ENCODE measurements at regions not wholly inside any gene's neighbourhood (a gene's known extent, or its start where the extent isn't known, plus 50 kb on each side); places are given as distances from the start of the nearest gene placed in this dataset.

DNA sequence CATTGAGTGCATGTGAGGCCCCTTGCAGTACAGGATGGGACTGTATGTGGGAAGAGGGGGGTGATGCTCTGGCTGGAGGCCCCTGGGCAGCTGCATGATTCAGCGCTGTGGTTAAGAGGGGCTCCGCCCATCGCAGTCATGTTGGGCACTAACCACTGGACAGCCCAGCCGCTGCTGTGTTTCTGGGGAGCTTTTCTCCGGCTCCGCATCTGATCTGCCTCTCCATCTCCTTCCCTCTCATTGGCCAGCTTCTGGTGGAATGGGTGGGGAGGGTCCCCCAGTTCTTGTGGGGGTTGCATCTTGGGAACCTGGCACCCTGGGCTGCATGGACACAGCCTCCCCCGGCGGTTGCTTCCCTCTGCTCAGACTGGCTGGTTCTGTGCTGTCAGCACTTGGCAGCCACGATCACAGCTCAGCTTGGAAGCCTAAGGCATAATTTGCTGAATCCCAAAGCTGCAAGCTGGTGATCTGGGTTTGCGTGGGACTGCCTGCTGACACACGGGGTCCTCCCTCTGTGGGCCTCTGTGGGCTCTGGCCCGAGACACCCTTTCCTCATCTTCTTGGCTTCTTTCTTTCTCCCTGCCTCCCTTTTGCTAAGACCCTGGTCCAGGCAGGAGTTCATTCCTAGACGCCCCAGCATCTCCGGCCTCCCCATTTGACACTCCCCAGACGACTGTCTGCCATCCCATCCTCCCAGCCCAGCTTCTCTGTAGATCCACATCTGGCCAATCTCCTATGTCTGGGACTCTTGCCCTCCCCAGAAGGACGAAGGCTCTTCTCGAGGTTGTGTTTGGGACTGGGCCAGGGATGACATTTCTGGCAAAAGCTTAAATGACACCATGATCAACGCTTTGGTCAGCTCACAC lies 168.3 kb downstream of the SEC14L1 start:
- DNase-seq, result no peak

DNA sequence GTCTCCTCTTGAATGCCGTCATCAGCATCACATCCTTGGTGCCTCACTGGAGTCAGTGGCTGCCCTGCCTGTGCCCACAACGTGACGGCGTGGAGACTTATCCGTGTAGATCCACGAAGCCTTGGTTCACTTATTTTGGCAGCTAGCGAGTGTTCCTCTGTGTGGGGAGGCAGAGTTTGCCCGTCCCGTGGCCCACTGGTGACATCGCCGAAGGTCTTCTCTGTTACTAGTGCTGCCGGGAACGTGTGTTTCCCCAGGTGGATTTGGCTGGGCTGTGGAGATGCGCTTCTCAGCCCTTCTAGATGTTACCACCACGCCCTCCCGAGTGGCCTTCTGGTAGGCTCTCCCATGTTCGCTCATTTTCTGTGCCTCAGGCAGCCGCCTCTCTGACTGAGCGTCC lies 169.6 kb downstream of the SEC14L1 start:
- no peak for DNase-seq

DNA sequence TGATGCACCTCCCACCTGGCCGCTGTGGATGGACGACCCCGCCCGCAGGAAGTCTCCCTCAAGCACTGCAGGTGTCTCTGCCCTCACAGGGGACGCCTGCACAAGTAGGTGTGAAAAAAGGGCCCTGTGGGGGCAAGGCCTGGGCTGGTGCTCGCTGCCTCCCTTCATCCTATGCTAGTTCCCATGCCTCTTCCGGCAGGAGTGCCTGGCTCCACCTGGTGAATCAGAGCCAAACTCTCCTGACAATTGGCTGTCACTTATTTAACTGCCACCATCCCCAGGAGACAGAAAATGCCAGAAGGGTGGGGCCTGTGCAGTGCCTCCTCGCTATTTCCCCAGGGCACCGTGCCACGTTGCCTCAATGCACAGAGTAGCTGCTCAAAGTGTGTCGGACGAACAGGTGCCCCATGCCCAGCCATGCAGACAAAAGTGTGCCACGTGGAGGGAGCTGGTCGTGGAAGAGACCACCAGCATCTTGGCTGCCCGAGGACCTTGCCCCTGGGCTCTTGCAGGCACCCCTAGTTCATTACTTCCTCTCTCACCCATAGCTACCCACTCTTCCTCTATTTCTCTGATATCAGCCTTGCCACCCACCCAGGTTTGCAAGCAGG lies 170.7 kb downstream of the SEC14L1 start:
- no peak for DNase-seq

DNA sequence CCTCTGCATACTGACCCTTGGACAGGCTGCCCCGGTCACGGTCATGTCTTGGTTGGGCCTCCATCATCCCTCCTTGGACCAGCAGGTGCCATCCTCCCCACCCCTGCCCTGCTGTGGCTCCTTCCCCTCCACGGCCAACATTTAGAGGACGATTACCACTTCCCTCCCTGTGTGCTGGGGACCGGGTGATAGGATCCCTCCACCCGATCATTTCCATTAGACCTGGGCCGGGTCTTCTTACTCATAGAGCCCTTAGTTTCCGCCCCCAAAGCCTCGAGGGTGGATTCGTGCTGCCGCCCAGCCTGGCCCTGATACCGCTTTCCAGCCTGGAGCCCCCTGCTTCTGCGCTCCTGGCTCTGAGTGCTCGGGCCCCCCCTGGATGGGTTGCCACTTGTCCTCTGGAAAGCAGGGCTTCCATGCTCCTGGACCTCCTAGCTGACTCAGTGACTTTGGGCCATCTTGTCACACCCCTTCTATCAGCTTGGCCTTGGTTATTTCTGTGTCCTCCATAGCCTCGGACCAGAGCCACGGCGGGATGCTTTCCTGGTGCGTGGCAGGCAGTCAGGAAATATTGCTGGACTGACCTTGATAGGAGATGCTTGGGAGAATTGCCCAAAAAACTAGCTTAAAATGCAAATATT lies 171.4 kb downstream of the SEC14L1 start:
- no peak for DNase-seq

DNA sequence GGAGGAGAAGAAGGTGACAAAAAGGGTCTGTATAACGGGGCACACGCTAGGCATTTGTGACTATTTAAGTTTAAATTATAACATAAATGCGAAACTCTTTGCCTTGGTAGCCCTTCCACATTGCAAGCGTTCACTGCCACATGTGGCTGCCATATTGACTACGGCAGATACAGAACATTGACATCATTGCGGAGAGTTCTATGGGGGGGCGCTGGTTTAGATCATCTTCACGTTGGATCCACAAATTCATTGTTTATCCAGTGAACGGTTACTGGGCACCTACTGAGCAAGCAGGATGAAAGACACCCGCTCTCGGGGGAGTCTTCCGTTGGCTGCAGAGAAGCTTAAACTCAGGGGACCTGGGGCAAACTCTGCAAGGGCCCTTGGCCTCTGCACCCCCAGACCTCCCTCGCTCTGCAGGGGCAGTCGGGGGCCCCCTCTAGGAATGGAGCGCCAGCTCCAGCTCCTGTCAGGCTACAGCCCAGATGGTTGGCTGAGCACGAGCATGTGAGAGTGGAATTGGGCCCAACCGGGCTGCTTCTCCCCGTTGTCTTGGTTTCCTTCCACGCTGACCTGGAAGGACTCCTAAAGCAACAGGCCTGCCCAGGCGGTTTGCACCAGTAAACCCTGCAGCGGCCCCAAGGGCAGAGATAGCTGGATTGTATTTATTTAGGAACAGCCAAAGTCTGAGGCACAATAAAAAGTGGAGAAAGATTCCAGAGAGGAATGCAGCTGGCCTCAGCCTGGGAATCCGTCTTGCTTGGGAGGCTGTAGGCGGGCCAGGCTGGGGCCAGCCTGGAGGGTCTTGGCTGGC lies 172.2 kb downstream of the SEC14L1 start:
- peak in 1 of 5 donors; percentile 0 for DNase-seq

DNA sequence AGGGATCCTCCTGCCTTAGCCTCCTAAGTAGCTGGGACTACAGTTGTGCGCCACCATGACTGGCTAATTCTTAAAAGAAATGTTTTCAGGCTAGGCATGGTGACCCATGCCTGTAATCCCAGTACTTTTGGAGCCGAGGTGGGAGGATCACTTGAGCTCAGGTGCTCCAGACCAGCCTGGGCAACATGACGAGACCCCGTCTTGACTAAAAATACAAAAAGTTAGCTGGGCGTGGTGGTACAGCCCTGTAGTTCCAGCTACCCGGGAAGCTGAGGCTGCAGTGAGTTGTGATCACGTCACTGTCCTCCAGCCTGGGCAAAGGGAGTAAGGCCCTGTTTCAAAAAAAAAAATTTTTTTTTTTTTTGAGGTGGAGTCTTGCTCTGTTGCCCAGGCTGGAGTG lies 173.1 kb downstream of the SEC14L1 start:
- DNase-seq, result peak in 1 of 5 donors; percentile 1

DNA sequence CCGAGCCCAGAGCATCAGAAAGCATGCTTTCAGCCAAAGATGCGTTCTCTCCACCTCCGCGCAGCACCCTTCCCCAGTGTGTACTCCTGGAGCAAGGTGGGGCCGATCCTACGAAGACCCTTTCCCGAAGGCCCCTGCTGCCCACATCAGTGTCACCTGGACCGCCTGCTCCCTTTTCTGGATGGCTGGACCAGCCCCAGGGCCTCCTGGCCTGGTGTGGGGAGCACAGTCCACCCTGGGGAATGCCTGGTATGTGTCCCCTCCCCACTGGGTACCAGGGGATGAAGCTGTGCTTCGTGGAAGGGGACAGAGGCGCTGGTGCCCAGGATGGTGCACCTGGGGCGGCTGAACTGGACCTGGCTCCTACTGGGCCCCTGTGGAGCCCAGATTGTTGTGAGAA lies 173.8 kb downstream of the SEC14L1 start:
- DNase-seq, result no peak

DNA sequence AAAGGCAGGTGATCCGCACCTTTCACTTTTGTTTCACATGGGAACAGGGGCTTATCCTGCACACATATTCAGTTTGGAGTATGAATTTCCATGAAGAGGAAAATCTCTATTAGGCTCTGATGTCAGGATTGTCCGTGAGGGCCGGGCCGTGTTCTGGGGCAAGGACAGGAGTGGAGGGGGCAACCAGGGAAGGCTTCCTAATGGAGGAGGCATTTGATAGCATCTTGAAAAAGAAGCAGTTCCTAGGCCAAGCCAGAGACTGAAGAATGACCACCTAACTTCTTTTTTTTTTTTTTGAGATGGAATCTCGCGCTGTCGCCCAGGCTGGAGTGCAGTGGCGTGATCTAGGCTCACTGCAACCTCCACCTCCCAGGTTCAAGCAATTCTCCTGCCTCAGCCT lies 174.2 kb downstream of the SEC14L1 start:
- DNase-seq, result no peak

DNA sequence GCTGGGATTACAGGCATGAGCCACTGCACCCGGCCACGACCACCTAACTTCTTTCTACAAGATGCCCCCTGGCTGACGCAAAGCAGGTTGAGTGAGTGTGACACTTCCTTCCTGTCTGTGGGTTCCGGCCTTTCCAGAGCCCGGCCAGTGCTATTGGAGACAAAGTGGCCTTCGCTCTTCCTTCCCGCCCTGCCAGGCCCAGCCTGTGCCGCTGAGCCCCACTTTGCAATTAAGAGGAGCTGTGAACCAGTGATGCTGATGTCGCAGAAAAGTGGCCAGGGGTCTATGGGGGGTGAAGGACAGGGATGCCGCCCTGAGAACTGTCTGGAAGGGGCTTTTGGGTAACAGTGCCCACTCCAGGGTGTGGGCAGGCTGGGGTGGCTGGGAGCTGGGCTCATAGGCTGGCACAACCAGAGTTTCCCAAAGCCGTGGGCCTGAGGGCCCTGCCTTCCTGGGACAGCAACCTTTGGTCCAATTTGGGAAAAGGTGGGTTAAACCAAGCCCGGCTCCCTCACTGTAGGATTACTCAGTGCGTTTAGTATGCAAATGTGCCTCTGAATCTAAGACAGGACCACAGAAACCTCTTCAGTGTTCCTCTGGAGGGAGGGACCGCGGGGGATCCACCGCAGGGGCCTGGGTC lies 174.9 kb downstream of the SEC14L1 start:
- no peak for DNase-seq

DNA sequence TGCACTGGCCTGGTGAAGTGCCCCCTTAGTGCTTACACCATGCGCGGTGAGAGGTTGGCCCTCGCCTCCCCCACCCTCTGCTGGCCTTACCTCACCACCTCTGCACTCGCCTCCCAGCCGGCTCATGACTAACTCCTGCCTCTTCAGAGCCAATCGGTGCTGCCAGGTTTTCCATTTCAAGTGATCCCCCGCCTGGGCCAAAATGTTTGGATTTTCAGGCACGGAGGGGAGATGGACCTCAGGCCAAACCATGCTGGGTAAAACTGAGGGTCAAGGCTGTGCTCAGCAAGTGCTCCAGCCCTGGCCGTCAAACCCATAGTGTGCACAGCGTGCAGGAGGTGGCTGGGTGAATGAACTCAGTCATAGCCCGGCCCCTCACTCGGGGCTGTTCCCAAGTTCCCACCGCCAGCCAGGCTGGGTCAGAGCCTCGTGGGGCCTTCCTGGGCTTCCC lies 175.4 kb downstream of the SEC14L1 start:
- DNase-seq, result no peak

DNA sequence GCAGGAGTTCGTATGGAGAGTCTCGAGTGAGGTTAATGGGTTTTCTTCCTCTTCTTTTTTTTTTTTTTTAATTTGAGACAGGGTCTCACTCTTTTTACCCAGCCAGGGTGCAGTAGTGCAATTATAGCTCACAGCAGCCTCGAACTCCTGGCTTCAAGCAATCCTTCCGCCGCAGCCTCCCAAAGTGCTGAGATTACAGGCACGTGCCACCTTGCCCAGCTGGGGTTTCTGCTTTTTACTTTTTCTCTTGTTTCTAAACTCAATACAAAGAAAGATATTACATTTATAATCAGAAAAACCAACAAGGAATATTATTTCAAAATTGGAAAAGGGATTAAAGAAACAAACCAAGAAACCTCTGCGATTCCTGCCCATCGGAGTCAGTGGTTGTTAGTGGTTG lies 175.9 kb downstream of the SEC14L1 start:
- DNase-seq, result no peak

DNA sequence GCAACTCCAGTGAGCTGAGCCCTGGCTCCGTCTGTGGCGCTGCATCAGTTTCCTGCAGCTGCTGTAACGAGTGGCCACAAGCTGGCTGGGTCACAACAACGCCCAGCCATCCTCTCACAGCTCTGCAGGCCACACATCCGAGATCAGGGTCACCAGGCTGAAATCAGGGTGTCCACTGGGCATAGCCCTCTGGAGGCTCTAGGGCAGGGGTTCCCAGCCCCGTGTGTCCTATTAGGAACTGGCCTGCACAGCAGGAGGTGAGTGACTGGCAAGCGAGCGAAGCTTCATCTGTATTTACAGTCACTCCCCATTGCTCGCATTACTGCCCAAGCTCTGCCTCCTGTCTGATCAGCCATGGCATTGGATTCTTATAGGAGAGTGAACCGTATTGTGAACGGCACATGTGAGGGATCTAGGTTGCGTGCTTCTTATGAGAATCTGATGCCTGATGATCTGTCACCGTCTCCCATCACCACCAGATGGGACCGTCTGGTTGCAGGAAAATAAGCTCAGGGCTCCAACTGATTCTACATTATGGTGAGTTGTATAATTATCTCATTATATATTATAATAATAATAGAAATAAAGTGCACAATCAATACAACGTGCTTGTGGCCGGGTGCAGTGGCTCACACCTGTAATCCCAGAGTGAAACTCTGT lies 176.5 kb downstream of the SEC14L1 start:
- DNase-seq, result no peak

DNA sequence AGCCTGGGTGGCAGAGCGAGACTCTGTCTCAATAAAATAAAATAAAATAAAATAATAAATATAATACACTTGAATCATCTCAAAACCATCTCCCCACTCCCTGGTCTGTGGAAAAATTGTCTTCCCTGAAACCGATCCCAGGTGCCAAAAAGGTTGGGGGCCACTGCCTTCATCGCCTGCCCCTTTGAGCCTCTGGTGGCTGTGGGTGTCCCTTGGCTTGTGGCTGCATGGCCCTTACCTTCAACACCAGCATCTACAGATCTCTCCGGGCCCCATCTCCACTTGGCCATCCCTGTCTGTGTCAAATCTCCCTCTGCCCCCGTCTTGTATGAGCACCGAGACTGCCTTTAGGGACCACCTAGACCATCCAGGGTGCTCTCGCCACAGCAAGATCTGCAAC lies 177.3 kb downstream of the SEC14L1 start:
- DNase-seq, result no peak

DNA sequence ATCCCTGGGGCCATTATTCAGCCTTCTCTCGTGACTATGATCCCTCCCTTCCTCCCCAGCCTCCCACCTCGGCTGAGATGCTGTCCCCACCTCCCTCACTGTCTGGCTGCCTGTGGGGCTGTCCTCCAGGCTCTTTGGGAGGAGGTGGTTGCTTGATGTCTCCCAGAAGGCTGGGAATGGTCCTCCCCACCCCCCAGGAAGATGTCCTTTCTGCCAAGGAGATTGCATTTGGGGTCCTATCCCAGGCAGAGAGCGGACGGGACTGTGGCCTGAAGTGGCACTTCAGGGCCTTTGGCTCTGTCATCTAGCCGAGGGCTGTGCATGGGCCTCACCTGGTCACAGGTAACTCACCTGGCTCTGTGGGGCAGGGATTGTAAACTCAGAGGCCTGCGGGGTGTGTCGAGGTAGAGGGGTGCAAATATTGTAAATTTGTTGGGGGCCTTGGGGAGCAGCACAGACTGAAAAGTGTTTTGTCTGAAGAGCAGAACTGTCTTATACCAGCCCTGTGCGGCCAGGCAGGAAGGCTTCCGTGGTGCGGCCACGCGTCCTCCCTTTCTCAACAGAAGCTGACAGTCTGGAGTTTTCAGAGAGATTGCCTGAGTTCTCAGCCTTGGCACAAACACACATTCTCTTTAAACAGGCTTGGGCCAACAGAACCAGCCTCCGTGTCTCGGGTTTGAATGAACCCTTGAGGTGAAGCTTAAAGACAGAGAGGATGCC lies 177.9 kb downstream of the SEC14L1 start:
- DNase-seq, result no peak

DNA sequence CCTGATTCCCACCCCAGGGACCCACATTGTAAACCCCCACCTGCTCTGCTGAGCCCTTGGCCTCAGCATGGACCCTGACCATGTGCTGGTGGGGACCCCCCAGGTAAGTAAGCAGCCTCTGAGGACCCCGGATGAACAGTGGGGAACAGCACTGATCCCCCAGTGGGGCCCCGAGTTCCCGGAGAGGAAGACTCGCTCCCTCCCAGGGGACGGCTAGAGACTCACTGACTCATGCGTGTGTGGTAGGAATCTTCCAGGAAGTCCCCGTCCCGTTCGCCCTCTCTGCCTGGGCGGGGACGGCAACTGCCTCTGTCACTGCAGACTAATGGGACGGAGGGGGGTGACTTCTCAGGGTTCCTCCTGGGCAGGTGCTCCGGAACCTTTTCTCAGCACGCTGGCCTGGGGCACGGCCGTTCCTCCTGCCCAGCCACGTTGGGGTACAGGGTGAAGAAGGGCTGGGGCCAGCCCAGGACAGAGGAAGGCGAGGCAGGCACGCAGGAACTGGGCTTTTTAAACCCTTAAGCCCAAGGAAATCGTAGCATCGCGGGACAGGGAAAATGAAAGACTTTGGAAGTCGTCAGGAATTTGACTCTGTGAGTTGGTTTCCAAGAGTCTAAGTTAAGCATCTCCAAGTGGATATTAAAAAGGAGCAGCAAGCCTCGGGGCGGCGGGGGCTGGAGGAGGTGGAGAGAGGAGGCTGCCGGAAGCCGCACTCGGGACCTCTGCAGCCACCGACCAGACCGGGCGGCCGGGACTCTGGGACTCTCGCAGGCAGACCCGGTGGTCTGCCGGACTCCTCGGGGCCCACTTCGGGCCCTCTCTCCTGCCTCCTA lies 178.7 kb downstream of the SEC14L1 start:
- peak; percentile 38 to 57 (median 56) for DNase-seq

DNA sequence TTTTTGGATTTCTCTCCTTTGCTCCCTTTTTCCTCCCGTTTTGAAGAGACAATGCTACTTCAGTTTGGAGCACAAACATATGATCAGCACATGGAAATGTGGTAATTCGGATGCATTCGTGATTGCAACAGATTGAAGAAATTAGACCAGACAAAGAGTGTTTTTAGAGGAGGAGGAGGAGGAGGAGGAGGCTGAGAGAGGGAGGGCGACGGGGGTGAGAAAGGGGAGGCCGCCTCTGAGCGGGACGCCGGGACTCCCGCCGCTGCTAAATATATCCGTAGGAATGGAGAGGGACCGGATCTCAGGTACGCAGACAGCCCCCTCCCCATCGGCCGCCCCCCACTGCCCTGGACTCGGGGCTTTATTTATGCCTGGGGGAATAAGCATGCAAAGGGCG lies 179.3 kb downstream of the SEC14L1 start:
- no peak for DNase-seq

DNA sequence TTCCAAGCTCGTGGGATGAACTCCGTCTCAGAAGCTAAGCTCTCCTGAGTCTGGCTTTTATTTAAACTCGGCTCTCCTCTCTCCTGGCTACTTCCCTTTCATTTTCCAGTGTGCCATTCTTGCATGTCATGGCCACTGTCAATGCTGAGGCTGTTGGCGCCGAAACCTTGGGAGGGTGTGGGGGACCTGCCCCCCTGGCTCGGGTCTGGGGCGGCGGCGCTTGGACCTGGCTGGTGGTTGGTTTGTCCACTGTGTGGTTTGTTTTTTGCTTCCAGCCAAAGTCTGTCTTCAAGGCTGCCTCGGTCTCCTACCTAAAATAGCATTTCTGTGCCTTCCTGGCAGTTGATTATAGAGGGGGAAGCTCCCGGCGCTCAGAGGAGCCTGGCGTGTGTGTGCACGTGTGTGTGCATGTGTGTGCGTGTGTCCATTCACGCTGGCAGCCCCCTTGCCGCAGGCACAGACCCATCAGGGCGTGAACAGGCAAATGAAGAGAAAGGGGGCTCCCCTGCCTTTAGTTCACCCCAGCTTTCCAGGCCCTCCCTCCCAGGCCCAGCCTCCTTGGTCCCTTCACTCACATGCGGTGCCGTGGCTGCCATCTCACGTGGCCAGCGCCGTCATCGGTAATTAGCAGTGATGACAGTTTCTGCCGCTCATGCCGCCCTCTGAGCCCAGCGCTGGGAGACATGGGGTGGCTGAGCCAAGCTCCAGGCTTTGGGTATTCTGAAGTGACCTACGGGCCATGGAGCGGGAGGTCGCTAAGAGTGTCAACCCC lies 179.9 kb downstream of the SEC14L1 start:
- no peak for DNase-seq

DNA sequence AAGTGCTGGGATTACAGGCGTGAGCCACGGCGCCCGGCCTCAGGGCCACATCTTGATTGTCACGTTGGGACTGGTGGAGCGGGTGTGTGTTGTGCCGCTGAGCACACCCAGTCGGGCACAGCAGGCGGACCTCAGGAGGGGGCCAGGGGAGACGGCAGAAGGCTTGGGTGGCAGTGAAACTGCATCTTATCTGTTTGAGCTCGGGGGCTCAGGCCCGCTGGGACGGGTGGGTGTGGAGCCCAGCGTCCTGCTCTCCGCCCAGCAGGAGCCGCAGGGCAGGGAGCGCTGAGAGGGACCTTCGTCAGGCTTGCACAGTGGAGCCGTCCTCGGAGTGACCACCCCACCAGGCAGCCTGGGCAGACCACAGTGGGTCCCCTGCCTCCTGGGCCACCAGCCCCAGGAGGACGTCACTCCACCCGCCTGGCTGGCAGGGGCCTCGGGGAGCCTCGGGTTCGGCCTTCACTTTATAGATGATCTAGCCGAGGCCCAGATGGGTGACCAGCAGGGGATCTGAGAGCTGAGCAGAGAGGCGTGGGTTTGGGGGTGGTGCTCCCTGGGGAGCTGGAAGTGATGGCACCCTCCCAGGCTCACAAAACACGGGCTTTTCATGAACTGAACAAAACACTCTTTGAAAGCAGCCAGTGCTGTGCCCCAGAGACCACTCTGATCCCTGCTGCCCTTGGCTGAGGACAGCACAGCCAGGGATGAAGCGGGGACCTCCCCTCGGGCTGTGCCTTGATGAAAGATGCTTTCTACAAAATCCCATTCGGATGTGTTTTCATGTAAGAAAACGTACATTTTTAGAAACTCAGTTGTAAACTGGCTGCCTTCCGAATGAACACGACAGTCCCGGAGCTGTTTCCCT lies 181.1 kb downstream of the SEC14L1 start:
- no peak for DNase-seq
